GM19238 (cell line): ENCODE measurements at regions not wholly inside any gene's neighbourhood (a gene's known extent, or its start where the extent isn't known, plus 50 kb on each side); places are given as distances from the start of the nearest gene placed in this dataset.
A peak's percentile ranks its signal among the peaks of the same experiment; 100 is the strongest.

Experiments used
- DNase-seq: peaks from one replicate; pipeline ENCODE4 v3.0.0; 2011; ENCODE audit warnings: low spot score; ENCODE audit not compliant: insufficient read length

DNA sequence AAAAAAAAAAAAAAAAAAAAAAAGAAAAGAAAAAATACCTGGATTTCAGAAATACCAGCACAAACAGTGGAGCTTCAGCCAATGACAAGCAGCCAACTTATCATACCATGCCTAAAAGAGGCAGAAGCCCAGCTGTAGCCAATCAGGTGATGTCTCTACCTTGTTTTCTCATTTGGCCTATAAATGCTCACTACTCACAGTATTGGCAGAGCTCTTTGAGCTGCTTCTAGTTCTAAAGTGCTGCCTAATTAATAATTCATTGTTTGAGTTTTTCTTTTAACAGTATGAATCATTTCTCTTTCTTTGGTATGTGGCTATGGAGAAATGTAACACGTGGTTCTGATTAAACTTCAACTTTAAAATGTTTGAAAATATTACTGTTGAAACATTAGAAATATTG is 188.8 kb upstream of the TECRL start:
- no peak for DNase-seq

DNA sequence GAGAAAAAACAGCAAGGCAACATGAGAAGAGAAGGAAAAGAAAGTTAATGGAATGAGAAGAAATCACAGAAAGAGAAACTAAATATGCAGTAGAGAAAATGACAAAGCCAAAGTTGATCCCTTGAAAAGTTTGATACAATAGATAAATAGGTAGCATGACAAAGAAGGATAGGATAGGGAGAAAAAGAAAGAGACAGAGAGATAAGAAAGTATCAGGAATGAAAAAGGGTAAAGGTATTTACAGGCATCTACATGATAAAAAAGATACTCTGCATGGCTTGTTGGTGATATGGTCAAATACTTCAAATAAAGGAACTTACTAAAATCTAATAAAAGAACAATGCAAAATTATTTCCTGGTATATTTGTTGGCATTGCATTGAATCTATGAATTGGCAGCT is 185.5 kb upstream of the TECRL start:
- DNase-seq, result no peak

DNA sequence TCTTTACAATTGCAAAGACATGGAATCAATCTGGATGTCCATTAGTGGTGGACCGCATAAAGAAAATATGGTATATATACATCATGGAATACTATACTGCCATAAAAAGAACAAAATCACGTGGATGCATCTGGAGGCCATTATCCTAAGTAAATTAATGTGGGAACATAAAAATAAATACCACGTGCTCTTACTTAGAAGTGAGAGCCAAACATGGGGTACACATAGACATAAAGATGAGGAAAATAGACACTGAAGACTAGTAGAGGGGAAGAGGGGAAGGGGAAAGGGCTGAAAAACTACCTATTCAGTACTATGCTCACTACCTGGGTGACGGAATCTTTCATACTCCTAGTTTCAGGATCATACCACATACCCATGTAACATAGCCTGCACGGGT is 179.3 kb upstream of the TECRL start:
- DNase-seq, result no peak

DNA sequence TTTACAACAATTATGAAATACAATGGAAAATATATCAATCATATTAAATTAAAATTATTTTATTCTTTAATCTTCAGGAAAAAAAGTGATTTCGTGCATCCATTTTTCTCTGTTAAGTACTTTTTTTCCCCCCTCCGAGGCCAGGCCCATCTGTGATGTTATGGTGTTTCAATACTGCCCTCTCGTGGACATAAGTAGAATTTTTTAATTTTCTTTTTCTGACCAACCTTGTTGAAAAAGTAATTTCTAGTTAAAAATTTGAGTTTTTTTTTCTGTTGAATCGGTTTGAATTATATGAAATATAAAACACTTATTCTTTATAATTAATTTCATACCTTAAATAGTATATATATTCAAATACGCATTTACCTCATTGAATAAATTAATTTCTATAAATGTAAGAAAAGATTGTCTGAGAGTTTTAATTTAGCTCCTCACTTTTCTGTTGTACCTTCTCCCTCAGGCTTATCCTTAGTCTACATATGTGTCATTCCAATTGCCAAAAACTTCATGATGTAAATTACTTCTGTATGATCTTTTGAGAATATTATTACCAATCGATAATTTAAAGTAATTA is 175.8 kb upstream of the TECRL start:
- no peak for DNase-seq

DNA sequence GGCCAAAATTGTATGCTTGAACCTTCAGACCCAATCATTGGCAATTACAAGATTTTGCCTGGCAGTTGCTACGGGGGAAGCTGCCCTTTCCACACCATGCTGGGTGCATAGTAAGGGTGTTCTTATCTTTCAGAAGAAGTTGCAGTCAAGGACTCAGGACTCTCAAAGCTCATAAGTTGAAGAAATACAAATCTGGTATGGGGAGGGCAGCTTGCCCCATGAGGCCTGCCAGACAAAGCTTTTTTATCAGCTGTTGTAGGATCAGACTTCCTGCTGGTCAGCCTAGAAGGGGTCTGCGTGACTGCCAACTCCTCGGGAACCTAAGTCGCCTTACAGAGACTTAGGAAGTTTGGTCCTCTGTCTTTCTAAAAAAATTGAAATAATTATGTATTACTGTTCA is 174.9 kb upstream of the TECRL start:
- no peak for DNase-seq

DNA sequence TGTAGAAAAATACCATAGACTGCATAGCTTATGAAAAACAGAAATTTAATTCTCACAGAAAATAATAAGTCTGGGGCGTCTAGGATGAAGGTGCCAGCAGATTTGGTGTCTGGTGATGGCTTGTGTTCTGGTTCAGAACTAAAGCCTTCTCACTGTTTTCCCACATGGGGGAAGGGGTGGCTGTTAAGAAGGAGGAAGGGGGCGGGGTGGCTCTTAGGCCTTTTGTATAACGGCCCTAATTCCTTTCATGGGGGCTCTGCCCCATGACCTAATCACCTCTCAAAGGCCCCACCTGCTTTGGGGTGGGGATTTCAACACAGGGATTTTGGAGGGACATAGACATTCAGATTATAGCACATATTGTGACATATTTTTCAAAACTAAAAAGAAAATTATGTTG is 173.2 kb upstream of the TECRL start:
- no peak for DNase-seq

DNA sequence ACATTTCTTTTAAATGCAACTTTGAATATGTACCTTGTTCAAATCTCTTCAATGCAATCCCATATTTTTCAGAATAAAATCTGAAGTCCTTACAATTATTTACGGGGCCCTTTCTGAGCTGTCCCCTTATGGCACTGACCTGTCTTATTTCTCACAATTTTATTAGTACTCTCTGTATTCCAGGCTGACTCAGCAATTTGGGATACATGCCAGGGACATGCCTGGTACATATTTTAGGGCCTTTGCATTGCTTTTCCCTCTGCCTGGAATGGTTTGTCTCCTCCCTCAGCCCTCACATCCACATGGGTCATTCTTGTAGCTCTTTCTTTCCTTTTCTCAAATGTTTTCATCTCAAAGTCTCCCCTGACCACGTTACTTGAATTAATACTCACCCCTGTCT is 172.2 kb upstream of the TECRL start:
- no peak for DNase-seq

DNA sequence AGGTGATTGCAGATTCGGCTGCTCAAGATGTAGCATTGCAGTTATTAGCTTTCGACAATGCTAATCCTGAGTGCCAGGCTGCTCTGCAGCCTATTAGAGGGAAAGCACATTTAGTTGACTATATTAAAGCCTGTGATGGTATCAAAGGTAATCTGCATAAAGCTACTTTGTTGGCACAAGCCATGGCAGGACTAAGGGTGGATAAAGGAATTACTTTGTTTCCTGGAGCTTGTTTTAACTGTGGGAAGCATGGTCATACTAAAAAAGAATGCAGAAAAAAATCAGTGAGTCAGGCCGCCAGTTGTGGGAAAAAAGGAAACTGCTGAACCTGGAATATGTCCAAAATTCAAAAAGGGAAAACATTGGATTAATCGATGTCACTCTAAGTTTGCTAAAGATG is 154.9 kb upstream of the TECRL start:
- DNase-seq, result no peak

DNA sequence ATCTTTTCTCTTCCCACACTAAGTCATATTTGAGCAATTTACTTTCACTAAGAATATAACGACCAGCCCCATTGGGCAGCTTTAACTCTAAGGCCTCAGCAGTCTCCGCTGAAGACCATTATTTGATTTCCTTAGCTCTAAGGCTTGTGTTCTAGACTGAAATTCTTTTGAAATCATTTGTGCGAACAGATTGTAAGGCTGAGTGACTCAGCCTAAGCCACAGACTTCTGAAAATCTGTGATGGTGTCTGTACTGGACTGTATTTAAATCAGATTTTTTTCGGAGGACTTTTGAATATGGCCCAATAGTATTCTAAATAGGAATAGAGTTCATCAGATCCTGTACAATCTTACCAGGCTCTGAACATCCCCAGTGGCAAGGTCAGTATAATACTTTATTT is 150.3 kb upstream of the TECRL start:
- no peak for DNase-seq

DNA sequence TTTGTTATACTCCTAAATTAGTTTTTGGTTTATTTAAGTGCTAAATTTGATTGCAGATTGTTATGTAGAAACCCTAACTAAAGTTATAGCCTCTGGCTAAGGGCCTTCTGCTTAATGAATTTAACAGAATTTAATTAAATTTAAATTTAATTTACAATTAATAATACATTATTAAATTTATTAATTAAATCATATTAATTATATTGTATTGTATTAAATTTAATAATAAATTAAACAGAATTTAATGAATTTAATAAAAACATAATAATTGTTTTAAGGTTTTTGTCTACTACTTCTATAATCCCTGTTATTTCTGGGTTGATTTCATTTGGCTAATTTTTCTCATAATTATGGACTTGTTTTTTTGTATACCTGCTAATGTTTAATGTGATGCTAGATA is 141.9 kb upstream of the TECRL start:
- DNase-seq, result no peak

DNA sequence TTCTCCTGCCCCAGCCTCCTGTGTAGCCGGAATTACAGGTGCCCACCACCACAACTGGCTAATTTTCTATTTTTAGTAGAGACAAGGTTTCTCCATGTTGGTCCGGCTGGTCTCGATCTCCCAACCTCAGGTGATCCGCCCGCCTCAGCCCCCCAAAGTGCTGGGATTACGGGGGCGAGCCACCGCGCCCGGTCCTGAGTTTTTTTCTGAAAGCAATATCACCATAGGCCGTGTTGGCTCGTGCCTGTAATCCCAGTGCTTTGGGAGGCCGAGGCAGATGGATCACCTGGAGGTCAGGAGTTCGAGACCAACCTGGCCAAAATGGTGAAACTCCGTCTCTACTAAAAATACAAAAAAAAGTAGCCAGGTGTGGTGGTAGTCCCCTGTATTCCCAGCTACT is 136.3 kb upstream of the TECRL start:
- no peak for DNase-seq

DNA sequence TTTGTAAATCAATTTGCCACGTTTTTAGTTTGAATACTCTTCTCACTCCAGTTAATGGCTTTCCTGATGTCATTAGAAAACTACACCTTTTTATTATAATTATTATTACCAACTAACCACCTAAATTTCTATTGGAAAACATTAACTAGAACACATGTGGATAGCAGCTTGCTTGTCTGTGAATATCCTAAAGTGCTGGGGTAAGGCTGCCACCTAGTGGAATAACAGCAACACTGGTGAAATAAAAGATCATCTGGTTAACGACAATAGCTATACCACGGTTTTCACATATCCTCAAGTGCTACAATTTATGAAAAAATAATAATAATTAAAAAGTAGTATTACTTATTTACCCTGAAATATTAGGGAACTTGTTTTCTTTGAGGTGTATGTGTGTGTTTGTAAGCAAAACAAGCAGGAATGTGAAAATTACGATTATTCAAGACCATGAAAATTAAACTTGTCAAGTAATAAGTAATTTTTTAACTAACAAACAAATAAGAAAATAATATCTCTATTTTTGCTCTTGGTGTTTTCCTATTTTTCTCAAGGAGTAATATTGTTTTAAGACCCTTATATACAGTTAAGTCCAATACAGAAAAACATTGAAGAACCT is 130.1 kb upstream of the TECRL start:
- peak; percentile 2 for DNase-seq

DNA sequence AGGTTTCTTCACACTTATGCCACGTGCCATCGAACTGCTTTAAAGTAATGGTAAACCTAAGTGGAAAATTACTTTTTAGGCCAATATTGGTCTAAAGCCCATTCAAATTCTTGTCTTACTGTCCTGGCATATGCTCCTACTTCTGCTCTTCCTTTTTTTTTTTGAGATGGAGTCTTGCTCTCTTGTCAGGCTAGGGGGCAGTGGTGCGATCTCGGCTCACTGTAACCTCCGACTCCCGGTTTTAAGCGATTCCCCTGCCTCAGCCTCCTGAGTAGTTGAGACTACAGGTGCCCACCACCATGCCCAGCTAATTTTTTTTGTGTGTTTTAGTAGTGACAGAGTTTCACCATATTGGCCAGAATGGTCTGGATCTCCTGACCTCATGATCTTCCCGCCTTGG is 129.0 kb upstream of the TECRL start:
- no peak for DNase-seq

DNA sequence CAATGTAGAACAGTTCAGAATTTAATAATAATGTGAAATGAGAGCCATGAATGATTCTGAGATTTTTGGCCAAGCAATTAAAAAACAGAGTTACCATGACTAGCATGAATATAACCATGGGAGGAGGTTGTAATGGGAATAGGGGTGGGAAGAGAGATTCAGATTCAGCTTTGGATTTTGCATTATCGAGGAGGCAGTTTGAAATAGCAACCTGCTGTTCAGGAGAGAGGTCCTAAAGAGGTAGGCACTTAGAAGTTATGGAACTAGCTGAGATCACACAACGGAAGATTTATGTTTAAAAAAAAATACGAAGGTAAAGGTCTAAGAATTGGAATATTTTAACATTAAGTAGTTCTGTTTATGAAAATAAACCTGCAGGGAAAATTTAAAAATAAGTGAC is 124.4 kb upstream of the TECRL start:
- DNase-seq, result no peak

DNA sequence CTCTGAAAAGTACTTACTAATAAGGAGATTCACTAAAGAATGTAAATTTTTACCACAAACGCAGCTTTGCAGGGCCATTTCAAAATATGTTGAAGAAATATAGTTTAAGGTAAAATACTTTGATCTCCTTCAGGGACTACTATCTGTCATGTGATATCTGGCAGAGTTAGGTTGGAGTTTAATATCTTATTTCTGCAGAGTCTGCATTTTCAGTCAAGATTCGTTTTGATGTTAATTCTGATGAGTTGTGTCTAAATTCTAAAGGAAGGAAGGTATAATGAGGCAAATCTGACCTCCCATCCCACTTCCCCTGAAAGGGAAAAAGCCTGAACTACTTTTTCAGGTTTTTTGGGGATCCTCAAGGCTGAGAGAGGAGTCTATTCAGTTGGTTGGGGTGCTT is 123.9 kb upstream of the TECRL start:
- DNase-seq, result no peak

DNA sequence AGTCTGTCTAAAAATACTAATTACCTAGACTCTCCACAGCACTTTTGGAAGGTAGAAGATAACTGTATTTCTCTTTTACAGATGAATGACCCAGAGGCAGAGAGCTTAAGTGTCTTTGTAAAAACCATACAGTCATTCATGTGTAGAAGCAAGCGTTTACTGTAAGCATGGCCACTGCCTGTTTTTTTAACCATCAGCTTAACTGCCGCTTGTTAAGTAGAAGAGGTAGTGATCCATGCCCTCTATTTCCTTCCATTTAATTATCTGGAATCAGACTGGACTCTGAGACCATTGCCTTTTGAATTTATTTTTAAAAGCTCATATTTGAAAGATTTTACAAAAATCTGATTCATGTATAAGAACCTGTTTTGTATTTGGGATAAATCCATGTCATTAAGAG is 111.2 kb upstream of the TECRL start:
- no peak for DNase-seq

DNA sequence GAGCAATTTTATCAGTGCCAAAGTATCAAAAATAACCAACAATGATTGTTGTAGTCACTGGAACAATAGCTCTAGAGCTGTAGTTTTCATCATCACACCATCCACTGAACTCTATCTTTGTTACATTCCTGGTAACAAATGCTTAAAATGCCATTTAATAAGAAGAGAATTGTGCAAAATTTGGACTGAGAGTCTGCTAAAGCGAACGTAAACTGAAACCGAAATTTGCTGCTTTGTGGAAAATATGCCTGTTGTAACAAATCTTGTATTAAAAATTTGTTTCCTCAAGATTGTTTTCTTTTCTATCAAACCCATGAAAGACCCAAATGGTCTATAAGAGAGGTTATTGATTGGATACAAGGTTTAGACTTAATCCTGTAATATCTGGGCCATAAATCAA is 109.3 kb upstream of the TECRL start:
- no peak for DNase-seq

DNA sequence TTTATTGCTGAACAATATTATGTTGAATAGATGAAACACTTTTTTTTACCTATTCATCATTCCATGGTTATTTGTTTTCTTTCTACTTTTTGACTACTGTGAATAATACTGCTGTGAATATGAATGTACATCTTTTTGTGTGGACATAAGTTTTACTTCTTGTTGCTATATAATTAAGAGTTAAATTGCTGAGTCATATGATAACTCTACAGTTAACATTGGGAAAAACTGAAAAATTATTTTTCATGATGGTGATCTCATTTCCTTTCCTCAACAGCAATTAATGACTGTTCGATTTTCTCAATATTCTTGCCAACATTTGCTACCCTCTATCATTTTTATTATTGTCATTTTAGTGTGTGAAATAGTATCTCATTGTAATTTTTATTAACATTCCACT is 106.9 kb upstream of the TECRL start:
- no peak for DNase-seq

DNA sequence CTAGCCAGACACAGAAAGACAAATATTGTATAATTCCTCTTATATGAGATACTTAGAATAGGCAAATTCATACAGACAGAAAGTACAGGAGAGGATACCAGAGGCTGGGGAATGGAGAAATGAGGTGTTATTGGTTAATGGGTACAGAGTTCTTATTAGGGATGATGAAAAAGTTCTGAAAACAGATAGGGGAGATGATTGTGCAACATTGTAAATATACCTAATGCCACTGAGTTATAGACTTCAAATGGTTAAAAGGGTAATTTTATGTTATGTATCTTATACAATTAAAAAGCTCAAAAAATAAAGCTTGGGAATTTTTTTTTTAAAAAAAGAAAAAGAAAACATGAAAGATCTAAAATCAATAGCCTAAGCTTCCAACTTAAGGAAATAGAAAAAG is 98.8 kb upstream of the TECRL start:
- DNase-seq, result no peak

DNA sequence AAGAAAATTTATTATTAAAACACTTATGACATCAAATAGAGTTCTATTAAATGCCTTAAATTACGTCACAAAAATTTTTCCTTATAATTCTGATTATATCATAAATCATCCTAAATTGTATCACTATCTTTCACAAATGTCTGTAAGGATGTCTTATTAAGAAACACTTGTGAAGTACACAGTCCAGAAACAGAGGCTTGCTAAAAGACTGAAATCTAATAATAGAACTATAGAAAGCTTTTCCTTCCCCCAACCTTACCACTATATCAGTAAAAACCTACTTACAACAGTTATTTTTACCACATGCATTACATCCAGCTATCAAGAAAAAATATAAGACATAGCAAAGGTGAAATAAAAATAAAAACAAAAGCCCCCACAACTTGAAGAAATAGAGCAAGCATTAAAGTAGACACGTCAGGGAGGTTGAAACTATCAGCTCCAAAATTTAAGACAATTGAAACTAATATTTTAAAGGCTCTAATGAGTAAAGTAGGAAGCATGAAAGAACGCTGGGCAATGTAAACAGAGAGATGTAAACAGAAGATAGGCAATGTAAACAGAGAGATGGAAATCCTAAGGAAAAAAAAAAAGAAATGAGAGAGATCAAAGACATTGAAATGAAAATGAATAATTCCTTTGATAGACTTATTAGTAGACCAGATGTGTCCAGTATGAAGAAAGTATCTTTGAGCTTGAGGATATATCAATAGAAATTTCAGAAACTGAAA is 94.9 kb upstream of the TECRL start:
- DNase-seq, result no peak

DNA sequence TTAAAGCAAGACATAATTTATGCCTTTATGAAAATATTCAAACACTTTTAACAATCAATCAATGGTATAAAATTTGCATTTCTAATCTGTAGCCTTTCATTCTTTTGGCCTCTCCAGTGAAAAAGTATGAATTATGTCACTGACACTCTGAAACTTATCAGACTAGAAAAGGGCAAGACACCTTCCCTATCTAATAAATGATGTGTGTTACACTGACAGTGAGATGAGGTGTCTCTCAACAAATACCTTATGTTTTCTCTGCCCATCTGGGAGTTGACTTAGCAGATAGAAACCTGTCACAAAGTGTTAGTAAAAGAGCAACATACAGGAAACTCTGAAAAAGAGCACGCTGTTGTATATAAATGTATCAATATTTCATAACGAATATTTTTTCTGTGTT is 94.2 kb upstream of the TECRL start:
- DNase-seq, result no peak

DNA sequence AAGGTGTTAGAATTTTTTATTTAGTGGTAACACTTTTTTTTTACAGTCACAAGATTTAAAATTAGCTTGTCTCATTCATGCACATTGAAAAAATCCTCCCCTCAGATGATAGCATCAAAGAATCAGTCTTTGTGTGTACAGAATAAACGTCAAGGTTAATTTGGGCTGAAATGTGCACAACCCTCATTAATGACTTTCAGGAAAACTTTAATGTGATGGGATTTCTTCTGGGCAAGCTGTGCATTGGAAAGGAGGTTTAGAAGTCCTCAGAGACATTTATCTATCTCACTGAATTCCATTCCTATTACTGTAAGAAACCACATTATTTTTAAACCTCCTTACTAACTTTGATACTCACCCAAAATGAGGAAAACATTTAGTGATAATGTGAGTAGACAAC is 88.2 kb upstream of the TECRL start:
- no peak for DNase-seq

DNA sequence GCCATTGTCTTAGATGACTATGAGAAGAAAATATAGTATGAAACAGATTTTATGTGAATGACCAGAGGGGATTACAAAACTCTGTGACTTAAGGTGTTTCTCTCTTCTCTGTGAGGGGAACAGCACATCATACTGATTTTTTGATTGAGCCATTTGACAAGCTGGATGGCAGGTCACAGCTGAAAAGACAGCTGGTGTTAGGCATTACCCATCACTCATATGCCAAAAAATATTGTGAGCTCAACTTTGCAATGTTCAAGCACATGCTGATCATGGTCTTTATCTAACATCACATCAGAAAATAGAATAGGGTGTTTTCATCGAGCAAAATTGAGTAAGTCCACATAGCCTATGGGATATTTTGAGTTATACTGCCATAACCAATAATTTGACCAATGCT is 86.7 kb upstream of the TECRL start:
- DNase-seq, result no peak
